K562 (cell line): ENCODE measurements at regions not wholly inside any gene's neighbourhood (a gene's known extent, or its start where the extent isn't known, plus 50 kb on each side); places are given as distances from the start of the nearest gene placed in this dataset.
A peak's percentile ranks its signal among the peaks of the same experiment; 100 is the strongest.

ENCODE experiments used
- BCOR ChIP-seq: fragments of 450-650 bp; IDR thresholded peaks from 2 replicates; pipeline ENCODE4 v1.6.1; 2016
- C11orf30 ChIP-seq: fragments of 450-650 bp; IDR thresholded peaks from 2 replicates; pipeline ENCODE4 v1.6.1; 2016; ENCODE audit warnings: low read depth, mild to moderate bottlenecking
- CXXC5 ChIP-seq: fragments of 250-450 bp; sonication (Bioruptor Pico); IDR thresholded peaks from 2 replicates; pipeline ENCODE4 v1.8.0; 2022; ENCODE audit warnings: inconsistent platforms, mild to moderate bottlenecking, moderate library complexity
- FOXK2 ChIP-seq, 2 experiments: fragments of 450-650 bp; IDR thresholded peaks in 1 of 2; conservative IDR thresholded peaks in 1 of 2; 2 replicates each; pipeline ENCODE4 v1.6.1; 2016; ENCODE audit warnings: low read depth in 2 of 2, mild to moderate bottlenecking in 1 of 2
- HNRNPK ChIP-seq: fragments of 200-400 bp; formaldehyde crosslinking; IDR thresholded peaks from one replicate; pipeline ENCODE4 v1.6.1; 2018; ENCODE audit warnings: mild to moderate bottlenecking, low read depth, low read length; ENCODE audit not compliant: poor library complexity, severe bottlenecking
- MAFF ChIP-seq: IDR thresholded peaks from 2 replicates; pipeline ENCODE4 v1.6.1; 2012; ENCODE audit warnings: low read length, improper control_type of control experiment
- NCOA6 ChIP-seq: fragments of 450-650 bp; IDR thresholded peaks from 2 replicates; pipeline ENCODE4 v1.6.1; 2017; ENCODE audit warnings: mild to moderate bottlenecking
- SAFB ChIP-seq: fragments of 200-400 bp; formaldehyde crosslinking; IDR thresholded peaks from 2 replicates; pipeline ENCODE4 v1.6.1; 2017; ENCODE audit warnings: low read depth, low read length, borderline replicate concordance
- U2AF1 ChIP-seq: fragments of 200-400 bp; formaldehyde crosslinking; optimal IDR thresholded peaks from 2 replicates; pipeline ENCODE3; 2017; ENCODE audit warnings: mild to moderate bottlenecking, low read depth, low read length, moderate library complexity
- ZNF224 ChIP-seq: sonication (generic); formaldehyde crosslinking; IDR thresholded peaks from 2 replicates; pipeline ENCODE4 v1.8.0; 2022; ENCODE audit warnings: mild to moderate bottlenecking, missing genetic modification reagents
- ZNF3 ChIP-seq: fragments of 250-450 bp; sonication (Bioruptor Pico); IDR thresholded peaks from 2 replicates; pipeline ENCODE4 v1.5.0; 2021; ENCODE audit warnings: mild to moderate bottlenecking, moderate library complexity
- ZNF444 ChIP-seq: fragments of 250-450 bp; sonication (Bioruptor Pico); IDR thresholded peaks from 2 replicates; pipeline ENCODE4 v1.4.0; 2020; ENCODE audit warnings: mild to moderate bottlenecking, moderate library complexity
- TF ChIP-seq, protein P1 (sequence below): sonication (generic); IDR thresholded peaks from 2 replicates; pipeline ENCODE4 v1.6.1; 2016
- TF ChIP-seq, protein P2 (sequence below): fragments of 250-450 bp; sonication (Bioruptor Pico); IDR thresholded peaks from 2 replicates; pipeline ENCODE4 v1.8.0; 2022; ENCODE audit warnings: inconsistent platforms
- TF ChIP-seq, protein P3 (sequence below): fragments of 450-650 bp; conservative IDR thresholded peaks from 2 replicates; pipeline ENCODE4 v1.6.1; 2016; ENCODE audit warnings: missing genetic modification characterization, low read depth, mild to moderate bottlenecking, missing compliant biosample characterization, moderate library complexity
- TF ChIP-seq, protein P4 (sequence below): fragments of 200-800 bp; sonication (Bioruptor generic); IDR thresholded peaks from 2 replicates; pipeline ENCODE4 v1.6.1; 2016; ENCODE audit warnings: missing genetic modification characterization, missing compliant biosample characterization

DNA sequence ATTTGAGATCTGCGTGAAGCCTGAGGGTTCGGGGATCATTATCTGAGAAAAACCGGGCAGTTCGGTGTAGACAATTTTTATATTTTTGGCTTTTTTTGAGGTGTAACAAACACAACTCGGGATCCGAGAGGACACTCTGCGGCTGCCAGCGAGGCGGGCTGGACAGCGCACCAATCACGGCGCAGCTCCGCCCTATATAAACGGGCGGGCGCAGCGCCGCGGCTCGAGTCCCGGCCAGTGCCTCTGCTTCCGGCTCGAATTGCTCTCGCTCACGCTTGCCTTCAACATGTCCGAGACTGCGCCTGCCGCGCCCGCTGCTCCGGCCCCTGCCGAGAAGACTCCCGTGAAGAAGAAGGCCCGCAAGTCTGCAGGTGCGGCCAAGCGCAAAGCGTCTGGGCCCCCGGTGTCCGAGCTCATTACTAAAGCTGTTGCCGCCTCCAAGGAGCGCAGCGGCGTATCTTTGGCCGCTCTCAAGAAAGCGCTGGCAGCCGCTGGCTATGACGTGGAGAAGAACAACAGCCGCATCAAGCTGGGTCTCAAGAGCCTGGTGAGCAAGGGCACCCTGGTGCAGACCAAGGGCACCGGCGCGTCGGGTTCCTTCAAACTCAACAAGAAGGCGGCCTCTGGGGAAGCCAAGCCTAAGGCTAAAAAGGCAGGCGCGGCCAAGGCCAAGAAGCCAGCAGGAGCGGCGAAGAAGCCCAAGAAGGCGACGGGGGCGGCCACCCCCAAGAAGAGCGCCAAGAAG is 69.0 kb downstream of the HFE start (continued):
- TF ChIP-seq, protein P1, sequence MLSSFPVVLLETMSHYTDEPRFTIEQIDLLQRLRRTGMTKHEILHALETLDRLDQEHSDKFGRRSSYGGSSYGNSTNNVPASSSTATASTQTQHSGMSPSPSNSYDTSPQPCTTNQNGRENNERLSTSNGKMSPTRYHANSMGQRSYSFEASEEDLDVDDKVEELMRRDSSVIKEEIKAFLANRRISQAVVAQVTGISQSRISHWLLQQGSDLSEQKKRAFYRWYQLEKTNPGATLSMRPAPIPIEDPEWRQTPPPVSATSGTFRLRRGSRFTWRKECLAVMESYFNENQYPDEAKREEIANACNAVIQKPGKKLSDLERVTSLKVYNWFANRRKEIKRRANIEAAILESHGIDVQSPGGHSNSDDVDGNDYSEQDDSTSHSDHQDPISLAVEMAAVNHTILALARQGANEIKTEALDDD, result no peak; the same call in 1 of the 2 replicates
- TF ChIP-seq, protein P2, sequence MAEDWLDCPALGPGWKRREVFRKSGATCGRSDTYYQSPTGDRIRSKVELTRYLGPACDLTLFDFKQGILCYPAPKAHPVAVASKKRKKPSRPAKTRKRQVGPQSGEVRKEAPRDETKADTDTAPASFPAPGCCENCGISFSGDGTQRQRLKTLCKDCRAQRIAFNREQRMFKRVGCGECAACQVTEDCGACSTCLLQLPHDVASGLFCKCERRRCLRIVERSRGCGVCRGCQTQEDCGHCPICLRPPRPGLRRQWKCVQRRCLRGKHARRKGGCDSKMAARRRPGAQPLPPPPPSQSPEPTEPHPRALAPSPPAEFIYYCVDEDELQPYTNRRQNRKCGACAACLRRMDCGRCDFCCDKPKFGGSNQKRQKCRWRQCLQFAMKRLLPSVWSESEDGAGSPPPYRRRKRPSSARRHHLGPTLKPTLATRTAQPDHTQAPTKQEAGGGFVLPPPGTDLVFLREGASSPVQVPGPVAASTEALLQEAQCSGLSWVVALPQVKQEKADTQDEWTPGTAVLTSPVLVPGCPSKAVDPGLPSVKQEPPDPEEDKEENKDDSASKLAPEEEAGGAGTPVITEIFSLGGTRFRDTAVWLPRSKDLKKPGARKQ, result no peak
- TF ChIP-seq, protein P3, sequence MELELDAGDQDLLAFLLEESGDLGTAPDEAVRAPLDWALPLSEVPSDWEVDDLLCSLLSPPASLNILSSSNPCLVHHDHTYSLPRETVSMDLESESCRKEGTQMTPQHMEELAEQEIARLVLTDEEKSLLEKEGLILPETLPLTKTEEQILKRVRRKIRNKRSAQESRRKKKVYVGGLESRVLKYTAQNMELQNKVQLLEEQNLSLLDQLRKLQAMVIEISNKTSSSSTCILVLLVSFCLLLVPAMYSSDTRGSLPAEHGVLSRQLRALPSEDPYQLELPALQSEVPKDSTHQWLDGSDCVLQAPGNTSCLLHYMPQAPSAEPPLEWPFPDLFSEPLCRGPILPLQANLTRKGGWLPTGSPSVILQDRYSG (tag), result no peak
- TF ChIP-seq, protein P4, sequence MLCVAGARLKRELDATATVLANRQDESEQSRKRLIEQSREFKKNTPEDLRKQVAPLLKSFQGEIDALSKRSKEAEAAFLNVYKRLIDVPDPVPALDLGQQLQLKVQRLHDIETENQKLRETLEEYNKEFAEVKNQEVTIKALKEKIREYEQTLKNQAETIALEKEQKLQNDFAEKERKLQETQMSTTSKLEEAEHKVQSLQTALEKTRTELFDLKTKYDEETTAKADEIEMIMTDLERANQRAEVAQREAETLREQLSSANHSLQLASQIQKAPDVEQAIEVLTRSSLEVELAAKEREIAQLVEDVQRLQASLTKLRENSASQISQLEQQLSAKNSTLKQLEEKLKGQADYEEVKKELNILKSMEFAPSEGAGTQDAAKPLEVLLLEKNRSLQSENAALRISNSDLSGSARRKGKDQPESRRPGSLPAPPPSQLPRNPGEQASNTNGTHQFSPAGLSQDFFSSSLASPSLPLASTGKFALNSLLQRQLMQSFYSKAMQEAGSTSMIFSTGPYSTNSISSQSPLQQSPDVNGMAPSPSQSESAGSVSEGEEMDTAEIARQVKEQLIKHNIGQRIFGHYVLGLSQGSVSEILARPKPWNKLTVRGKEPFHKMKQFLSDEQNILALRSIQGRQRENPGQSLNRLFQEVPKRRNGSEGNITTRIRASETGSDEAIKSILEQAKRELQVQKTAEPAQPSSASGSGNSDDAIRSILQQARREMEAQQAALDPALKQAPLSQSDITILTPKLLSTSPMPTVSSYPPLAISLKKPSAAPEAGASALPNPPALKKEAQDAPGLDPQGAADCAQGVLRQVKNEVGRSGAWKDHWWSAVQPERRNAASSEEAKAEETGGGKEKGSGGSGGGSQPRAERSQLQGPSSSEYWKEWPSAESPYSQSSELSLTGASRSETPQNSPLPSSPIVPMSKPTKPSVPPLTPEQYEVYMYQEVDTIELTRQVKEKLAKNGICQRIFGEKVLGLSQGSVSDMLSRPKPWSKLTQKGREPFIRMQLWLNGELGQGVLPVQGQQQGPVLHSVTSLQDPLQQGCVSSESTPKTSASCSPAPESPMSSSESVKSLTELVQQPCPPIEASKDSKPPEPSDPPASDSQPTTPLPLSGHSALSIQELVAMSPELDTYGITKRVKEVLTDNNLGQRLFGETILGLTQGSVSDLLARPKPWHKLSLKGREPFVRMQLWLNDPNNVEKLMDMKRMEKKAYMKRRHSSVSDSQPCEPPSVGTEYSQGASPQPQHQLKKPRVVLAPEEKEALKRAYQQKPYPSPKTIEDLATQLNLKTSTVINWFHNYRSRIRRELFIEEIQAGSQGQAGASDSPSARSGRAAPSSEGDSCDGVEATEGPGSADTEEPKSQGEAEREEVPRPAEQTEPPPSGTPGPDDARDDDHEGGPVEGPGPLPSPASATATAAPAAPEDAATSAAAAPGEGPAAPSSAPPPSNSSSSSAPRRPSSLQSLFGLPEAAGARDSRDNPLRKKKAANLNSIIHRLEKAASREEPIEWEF (CRISPR knock-in tag), result peak; percentile 19; the same call in 1 of the 2 replicates
- TF ChIP-seq ZNF444 (CRISPR knock-in tag), result no peak
- TF ChIP-seq ZNF3, result no peak
- TF ChIP-seq MAFF, result no peak
- peak; percentile 94 for TF ChIP-seq CXXC5 (CRISPR knock-in tag)
- peak in 1 of 2 experiments; percentile 44; a peak in 1 of 4 replicates for TF ChIP-seq FOXK2 (conservative IDR thresholded peaks at IDR 0.05 in 1 of 2, IDR thresholded peaks at IDR 0.05 in 1 of 2; ENCODE audit: low read depth in 2 of 2)
- TF ChIP-seq NCOA6, result no peak
- TF ChIP-seq BCOR, result peak; percentile 52; the same call in 1 of the 2 replicates
- no peak for TF ChIP-seq HNRNPK
- TF ChIP-seq U2AF1, result peak; percentile 55
- TF ChIP-seq ZNF224 (CRISPR knock-in tag), result no peak
- TF ChIP-seq C11orf30, result no peak
- peak; percentile 47; the same call in 1 of the 2 replicates for TF ChIP-seq SAFB
